SK-N-SH (cell line): ENCODE measurements at regions not wholly inside any gene's neighbourhood (a gene's known extent, or its start where the extent isn't known, plus 50 kb on each side); places are given as distances from the start of the nearest gene placed in this dataset.

Experiments
- EP300 ChIP-seq, 2 experiments: IDR thresholded peaks; 2 replicates each; pipeline versions ENCODE4 v1.4.0 to v1.6.1; 2012; ENCODE audit warnings: borderline replicate concordance in 1 of 2, low read depth in 1 of 2, low read length in 1 of 2
- FOSL2 ChIP-seq: IDR thresholded peaks from 2 replicates; pipeline ENCODE4 v1.4.0; 2012; ENCODE audit warnings: low read depth, mild to moderate bottlenecking, moderate library complexity, borderline replicate concordance
- FOXM1 ChIP-seq: IDR thresholded peaks from 2 replicates; pipeline ENCODE4 v1.4.0; 2012; ENCODE audit warnings: low read depth, mild to moderate bottlenecking
- GABPA ChIP-seq: IDR thresholded peaks from 2 replicates; pipeline ENCODE4 v1.4.0; 2012; ENCODE audit warnings: low read depth, mild to moderate bottlenecking
- JUND ChIP-seq: IDR thresholded peaks from 2 replicates; pipeline ENCODE4 v1.4.0; 2012
- POLR2AphosphoS5 ChIP-seq: IDR thresholded peaks from 2 replicates; pipeline ENCODE4 v1.6.1; 2012; ENCODE audit warnings: low read depth, low read length
- TAF1 ChIP-seq: IDR thresholded peaks from 2 replicates; pipeline ENCODE4 v1.6.1; 2012; ENCODE audit warnings: low read depth, mild to moderate bottlenecking, low read length, moderate library complexity, borderline replicate concordance
- YY1 ChIP-seq: IDR thresholded peaks from 2 replicates; pipeline ENCODE4 v1.4.0; 2012; ENCODE audit warnings: low read depth, mild to moderate bottlenecking
- TF ChIP-seq, protein P1 (sequence below): fragments of 200-600 bp; sonication (generic); IDR thresholded peaks from 2 replicates; pipeline ENCODE4 v1.6.1; 2017; ENCODE audit warnings: antibody characterized with exemption, mild to moderate bottlenecking, moderate library complexity
- TF ChIP-seq, protein P2 (sequence below): IDR thresholded peaks from 2 replicates; pipeline ENCODE4 v1.4.0; 2012; ENCODE audit warnings: low read depth, borderline replicate concordance
- TF ChIP-seq, protein P3 (sequence below): IDR thresholded peaks from 2 replicates; pipeline ENCODE4 v1.6.1; 2012; ENCODE audit warnings: mild to moderate bottlenecking, low read depth, low read length, moderate library complexity

DNA sequence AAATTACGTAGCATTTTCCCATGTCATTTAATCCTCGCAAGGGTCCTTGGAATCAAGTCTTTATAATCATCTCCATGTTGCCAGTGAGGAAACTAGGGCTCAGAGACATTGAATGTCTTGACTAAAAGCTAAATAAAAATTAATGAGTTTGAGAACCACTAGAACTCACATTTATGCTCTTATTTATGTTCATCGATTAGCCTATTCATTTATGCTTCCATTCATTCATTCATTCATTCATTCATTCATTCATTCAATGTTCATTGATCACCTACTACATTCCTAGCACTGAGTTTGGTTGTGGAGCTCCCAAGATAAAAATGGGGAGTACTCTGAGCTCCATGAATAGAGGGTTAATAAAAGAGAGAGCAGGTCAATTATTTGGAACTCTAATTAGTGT lies 59.7 kb downstream of the KCNA1 start:
- TF ChIP-seq POLR2AphosphoS5 (no peak), TAF1 (no peak), YY1 (no peak), FOXM1 (no peak), GABPA (no peak), EP300 (IDR thresholded peaks at IDR 0.05; ENCODE audit: borderline replicate concordance in 1 of 2, low read depth in 1 of 2, low read length in 1 of 2) (no peak), FOSL2 (no peak), JUND (no peak)
- TF ChIP-seq, protein P1, sequence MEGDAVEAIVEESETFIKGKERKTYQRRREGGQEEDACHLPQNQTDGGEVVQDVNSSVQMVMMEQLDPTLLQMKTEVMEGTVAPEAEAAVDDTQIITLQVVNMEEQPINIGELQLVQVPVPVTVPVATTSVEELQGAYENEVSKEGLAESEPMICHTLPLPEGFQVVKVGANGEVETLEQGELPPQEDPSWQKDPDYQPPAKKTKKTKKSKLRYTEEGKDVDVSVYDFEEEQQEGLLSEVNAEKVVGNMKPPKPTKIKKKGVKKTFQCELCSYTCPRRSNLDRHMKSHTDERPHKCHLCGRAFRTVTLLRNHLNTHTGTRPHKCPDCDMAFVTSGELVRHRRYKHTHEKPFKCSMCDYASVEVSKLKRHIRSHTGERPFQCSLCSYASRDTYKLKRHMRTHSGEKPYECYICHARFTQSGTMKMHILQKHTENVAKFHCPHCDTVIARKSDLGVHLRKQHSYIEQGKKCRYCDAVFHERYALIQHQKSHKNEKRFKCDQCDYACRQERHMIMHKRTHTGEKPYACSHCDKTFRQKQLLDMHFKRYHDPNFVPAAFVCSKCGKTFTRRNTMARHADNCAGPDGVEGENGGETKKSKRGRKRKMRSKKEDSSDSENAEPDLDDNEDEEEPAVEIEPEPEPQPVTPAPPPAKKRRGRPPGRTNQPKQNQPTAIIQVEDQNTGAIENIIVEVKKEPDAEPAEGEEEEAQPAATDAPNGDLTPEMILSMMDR, result no peak
- TF ChIP-seq, protein P2, sequence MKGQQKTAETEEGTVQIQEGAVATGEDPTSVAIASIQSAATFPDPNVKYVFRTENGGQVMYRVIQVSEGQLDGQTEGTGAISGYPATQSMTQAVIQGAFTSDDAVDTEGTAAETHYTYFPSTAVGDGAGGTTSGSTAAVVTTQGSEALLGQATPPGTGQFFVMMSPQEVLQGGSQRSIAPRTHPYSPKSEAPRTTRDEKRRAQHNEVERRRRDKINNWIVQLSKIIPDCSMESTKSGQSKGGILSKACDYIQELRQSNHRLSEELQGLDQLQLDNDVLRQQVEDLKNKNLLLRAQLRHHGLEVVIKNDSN, result no peak
- TF ChIP-seq, protein P3, sequence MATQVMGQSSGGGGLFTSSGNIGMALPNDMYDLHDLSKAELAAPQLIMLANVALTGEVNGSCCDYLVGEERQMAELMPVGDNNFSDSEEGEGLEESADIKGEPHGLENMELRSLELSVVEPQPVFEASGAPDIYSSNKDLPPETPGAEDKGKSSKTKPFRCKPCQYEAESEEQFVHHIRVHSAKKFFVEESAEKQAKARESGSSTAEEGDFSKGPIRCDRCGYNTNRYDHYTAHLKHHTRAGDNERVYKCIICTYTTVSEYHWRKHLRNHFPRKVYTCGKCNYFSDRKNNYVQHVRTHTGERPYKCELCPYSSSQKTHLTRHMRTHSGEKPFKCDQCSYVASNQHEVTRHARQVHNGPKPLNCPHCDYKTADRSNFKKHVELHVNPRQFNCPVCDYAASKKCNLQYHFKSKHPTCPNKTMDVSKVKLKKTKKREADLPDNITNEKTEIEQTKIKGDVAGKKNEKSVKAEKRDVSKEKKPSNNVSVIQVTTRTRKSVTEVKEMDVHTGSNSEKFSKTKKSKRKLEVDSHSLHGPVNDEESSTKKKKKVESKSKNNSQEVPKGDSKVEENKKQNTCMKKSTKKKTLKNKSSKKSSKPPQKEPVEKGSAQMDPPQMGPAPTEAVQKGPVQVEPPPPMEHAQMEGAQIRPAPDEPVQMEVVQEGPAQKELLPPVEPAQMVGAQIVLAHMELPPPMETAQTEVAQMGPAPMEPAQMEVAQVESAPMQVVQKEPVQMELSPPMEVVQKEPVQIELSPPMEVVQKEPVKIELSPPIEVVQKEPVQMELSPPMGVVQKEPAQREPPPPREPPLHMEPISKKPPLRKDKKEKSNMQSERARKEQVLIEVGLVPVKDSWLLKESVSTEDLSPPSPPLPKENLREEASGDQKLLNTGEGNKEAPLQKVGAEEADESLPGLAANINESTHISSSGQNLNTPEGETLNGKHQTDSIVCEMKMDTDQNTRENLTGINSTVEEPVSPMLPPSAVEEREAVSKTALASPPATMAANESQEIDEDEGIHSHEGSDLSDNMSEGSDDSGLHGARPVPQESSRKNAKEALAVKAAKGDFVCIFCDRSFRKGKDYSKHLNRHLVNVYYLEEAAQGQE, result no peak
